Right cardiac atrium (tissue), 5 donors: ENCODE measurements at regions not wholly inside any gene's neighbourhood (a gene's known extent, or its start where the extent isn't known, plus 50 kb on each side); places are given as distances from the start of the nearest gene placed in this dataset.

Source experiments
- ATAC-seq, 2 donors: fragments of 200-7000 bp; cut with Tn5 transposase; one replicate each; pipeline versions ENCODE4 v1.8.0 to v1.9.1; 2020; ENCODE audit warnings: moderate library complexity in 2 of 2, mild to moderate bottlenecking in 1 of 2
- DNase-seq, 3 donors: peaks; one replicate each; pipeline ENCODE4 v3.0.0-alpha.2; 2020
- H3K27ac ChIP-seq: one replicate; pipeline ENCODE4 v1.5.1; 2013; ENCODE audit warnings: mild to moderate bottlenecking, low read length, control low read depth, moderate library complexity
- H3K27me3 ChIP-seq: one replicate; pipeline ENCODE4 v1.6.1; 2013; ENCODE audit not compliant: control insufficient read depth, insufficient read depth
- H3K4me1 ChIP-seq: one replicate; pipeline ENCODE4 v1.6.1; 2013; ENCODE audit warnings: low read length; ENCODE audit not compliant: control insufficient read depth, insufficient read depth
- H3K4me3 ChIP-seq: one replicate; pipeline ENCODE4 v1.5.1; 2013; ENCODE audit warnings: low read length, control low read depth
- H3K9me3 ChIP-seq: one replicate; pipeline ENCODE4 v1.6.1; 2013; ENCODE audit warnings: low read length; ENCODE audit not compliant: control insufficient read depth
- WGBS: extraction: QIAGEN DNeasy Blood & Tissue Kit; methylation state at CpG from one replicate; pipeline ENCODE4 v1.1.7; 2013; 5-methylcytosine and 5-hydroxymethylcytosine counted together
- intact Hi-C, 4 donors: fragments of 100-400 bp; cut with DNase I; formaldehyde crosslinking; loops; one replicate each; pipeline versions ENCODE4 v1.11.0 to v1.14.0; 2022 to 2023
- donor health status: healthy with polysubstance abuse.
- donor health status: DM: no; HTN: yes; CAD: no.
- donor health status: DM: no; HTN: no; CAD: no.
- donor health status: DM: no; HTN: yes; CAD: no; lungs with severe emphysema.
- donor health status: DM: yes; HTN: yes; CAD: no.

DNA sequence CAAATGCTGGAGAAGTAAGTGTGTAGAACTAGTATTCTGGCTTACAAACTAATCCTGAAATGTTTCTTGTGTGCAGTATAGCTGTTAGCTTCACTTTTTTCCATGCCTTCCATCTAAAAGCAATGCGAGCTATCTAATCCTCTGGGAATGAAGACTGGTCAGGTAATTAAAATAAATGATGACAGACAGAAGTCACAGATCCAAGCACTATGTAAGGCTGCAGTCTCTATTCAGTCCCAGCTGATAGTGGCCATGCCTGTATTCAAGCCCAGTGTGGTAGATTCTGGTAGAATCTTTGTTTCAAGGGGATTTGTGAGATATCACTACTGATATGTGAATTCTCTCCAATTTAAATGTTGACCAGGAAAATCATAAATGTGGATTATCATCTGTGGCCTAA is 637.2 kb downstream of the TMTC2 start:
- no peaks in the 10 kb centered on the region for H3K27me3 ChIP-seq
- WGBS: 0% methylated on average over 1 of the region's 1 CpG
- intact Hi-C loops: no loop called here
- H3K4me1 ChIP-seq: no peaks in the 10 kb centered on the region
- ATAC-seq: no peak
- H3K4me3 ChIP-seq: no peak overlapping the region
- no peaks in the 10 kb centered on the region for H3K9me3 ChIP-seq
- no peak for DNase-seq
- no peak overlapping the region for H3K27ac ChIP-seq

DNA sequence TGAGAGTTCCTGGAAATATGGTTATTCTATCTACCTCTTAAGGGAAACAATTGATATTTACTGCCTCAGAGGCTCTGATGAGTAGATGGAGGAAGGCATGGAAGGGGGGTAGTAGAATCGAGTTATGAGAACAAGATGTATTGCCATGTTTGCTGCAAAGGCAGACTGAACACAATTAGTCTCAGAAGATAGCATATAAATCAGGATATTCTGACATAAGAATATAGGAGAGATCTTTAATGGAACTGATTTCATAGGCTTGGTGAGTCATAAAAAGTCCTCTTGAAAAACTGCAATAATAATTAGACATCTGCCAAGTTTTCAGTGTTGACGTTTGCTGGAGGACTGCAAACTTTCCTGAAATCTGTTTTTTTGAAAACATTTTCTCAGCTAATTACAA is 636.1 kb downstream of the TMTC2 start:
- Histone ChIP-seq H3K27ac (no peak overlapping the region), H3K9me3 (no peaks in the 10 kb centered on the region), H3K4me3 (no peak overlapping the region), H3K4me1 (no peaks in the 10 kb centered on the region), H3K27me3 (no peaks in the 10 kb centered on the region)
- DNase-seq (no peak), ATAC-seq (no peak)
- WGBS: 58% methylated on average over 2 of the region's 2 CpGs
- intact Hi-C loops: no loop called here

DNA sequence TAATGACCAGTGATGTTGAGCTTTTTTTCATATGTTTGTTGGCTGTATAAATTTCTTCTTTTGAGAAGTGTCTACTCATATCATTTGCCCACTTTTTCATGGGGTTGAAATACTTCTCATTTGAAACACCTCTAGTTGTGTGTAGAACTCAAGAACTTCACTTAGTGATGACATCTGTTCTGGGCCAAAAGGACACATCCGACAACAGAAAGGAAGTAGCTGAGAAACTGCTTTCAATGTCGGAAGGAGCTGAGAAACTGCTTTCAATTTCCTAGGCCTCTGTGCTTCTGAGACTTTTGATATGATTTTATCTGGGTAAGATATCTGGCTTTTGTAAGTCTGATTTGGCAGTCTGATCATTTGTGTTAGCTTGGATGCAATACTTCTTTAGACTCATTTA is 635.3 kb downstream of the TMTC2 start:
- intact Hi-C loops: no loop called here
- ATAC-seq (no peak), DNase-seq (no peak)
- H3K9me3 ChIP-seq: no peaks in the 10 kb centered on the region
- 72% methylated on average over 2 of the region's 2 CpGs for WGBS
- no peak overlapping the region for H3K27ac ChIP-seq
- H3K27me3 ChIP-seq: no peaks in the 10 kb centered on the region
- H3K4me1 ChIP-seq: no peaks in the 10 kb centered on the region
- no peak overlapping the region for H3K4me3 ChIP-seq

DNA sequence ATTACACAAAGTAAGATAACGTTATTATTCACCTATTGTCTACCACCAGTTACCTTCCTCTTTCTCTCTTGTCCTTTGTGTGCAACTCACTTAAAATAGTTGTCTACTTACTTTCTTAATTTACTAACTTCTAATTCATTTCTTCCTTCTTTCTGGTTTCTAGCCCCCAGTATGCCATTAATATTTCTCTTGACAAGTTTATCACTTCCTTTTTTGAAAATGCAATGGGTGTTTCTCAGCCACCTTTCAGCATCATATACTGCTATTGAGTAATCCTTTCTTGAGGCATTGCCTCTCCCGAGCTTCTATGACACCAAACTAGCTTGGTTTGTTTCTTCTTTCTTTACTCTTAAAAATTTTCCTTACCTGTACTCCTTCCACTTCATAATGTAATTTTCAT is 633.6 kb downstream of the TMTC2 start:
- DNase-seq: no peak
- ATAC-seq: no peak
- H3K4me1 ChIP-seq: no peaks in the 10 kb centered on the region
- H3K9me3 ChIP-seq: no peaks in the 10 kb centered on the region
- 62% methylated on average over 2 of the region's 2 CpGs for WGBS
- intact Hi-C loops: no loop called here
- H3K4me3 ChIP-seq: no peak overlapping the region
- no peak overlapping the region for H3K27ac ChIP-seq
- H3K27me3 ChIP-seq: no peaks in the 10 kb centered on the region

DNA sequence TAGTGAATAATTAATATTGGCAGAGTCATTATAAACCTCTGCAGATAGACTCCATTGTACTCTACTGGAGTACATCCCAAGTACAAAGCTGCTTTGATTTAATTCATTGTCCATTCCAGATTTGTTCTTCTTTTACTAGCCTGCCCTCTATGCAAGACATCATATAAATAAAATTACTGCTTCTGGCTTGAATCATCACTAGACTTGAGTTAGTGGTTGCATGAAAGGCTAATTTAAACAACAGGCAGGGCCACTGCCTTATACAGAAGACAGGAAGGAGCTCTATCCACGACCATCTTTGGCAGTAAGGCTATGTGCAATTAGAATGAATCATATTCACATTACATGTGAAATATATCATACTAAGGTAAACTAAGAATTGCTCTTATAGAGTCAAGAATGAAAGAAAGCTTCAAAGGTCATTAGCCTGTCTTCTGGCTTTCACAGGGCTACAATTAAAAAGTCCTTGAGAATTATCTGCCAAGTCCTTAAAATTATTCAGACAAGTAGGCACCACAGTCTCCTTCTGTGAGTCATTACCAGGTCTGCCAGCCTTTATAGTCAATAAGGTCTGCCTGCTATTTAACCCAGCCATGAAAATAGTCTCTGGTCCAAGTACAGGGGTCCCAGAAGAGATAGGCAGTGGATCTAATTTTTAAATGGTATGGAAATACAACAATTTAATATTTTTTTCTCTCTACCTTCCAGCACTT is 631.8 kb downstream of the TMTC2 start:
- Histone ChIP-seq H3K27me3 (no peaks in the 10 kb centered on the region), H3K27ac (no peak overlapping the region), H3K9me3 (no peaks in the 10 kb centered on the region), H3K4me1 (no peaks in the 10 kb centered on the region), H3K4me3 (no peak overlapping the region)
- 28% methylated on average over 1 of the region's 1 CpG for WGBS
- intact Hi-C loops: no loop called here
- ATAC-seq (no peak), DNase-seq (no peak)

DNA sequence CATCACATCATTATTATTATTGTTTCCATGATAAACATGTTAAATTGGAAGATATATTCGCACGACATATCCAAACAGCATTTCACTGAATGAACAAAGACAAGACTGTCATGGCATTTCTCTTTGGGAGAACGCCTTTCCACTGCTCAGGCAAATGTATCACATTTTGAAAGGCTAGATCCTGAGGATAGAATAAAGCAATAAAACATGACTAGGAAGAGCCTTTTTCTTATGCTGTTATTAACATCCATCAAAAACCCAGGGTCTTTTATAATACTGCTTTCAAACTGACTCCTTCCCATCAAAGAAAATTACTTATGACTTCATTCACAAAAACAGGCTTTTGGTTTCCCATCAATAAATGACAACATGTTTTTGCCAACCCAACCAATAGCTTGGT is 630.9 kb downstream of the TMTC2 start:
- intact Hi-C loops: no loop called here
- no peaks in the 10 kb centered on the region for H3K27me3 ChIP-seq
- ATAC-seq (no peak), DNase-seq (no peak)
- H3K4me1 ChIP-seq: no peaks in the 10 kb centered on the region
- no peaks in the 10 kb centered on the region for H3K9me3 ChIP-seq
- 92% methylated on average over 3 of the region's 3 CpGs for WGBS
- no peak overlapping the region for H3K4me3 ChIP-seq
- no peak overlapping the region for H3K27ac ChIP-seq

DNA sequence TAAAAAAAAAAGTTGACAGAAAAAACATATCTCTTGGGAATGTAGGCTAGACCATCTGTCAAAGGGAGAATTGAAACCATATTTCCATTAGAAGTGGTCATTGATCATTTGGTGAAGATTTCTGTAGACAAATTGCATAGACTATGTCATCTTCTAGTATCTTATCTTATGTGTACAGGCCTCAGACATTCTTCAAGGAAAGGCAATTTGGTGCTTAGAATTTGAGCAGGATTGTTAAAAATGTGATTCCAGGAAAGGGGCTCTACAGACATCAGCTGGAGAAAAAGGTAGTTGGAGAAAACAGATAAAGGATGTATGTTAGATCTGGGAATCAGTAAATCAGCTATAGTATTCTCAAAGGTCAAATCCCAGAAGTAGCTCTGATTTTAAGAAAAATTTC is 627.1 kb downstream of the TMTC2 start:
- intact Hi-C loops: no loop called here
- H3K4me1 ChIP-seq: no peaks in the 10 kb centered on the region
- ATAC-seq: no peak

DNA sequence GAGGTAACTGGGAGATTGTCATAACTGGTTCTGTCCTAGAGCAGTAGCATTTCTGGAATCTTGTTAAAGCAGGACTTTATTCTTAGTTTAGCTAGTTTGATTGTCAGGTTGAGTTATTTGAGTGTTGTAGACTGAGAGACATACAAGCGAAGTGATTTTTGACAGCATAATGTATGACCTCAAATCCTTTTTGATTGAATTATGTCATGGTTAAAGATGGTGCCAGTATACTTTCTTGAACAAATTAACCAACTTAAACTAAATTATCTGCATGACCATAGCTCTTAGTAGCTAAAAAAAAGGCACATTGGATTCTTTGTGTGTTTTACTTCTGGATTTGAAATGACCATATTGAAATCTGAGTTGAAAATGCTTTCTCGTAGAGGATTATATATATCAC is 626.6 kb downstream of the TMTC2 start:
- H3K4me1 ChIP-seq: no peaks in the 10 kb centered on the region
- no peaks in the 10 kb centered on the region for H3K27me3 ChIP-seq
- intact Hi-C loops: no loop called here
- H3K9me3 ChIP-seq: no peaks in the 10 kb centered on the region
- DNase-seq: no peak
- no peak for ATAC-seq
- H3K4me3 ChIP-seq: no peak overlapping the region
- 88% methylated on average over 2 of the region's 2 CpGs for WGBS
- no peak overlapping the region for H3K27ac ChIP-seq

More for the DNA sequence above, 627.1 kb downstream of the TMTC2 start:
- no peak for DNase-seq
- Histone ChIP-seq H3K4me3 (no peak overlapping the region), H3K9me3 (no peaks in the 10 kb centered on the region), H3K27me3 (no peaks in the 10 kb centered on the region), H3K27ac (no peak overlapping the region)

DNA sequence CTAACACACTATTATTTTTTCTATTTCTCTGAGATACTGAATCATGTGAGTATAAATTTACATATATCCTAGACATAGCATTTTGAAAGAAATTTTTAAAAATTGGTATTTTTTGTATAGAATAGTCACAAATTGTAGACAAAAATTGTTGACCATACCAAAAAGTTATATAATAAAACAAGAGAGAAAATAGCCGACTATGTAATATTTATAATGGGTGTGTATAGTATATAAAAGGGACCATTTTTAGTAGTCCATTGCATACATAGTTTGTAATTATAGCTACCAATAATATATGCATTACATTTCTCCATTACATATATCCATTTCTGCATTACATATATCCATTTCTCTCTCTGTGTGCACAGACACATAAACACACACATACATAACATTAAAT is 590.2 kb downstream of the TMTC2 start:
- 94% methylated on average over 1 of the region's 1 CpG for WGBS
- Histone ChIP-seq H3K4me3 (no peak overlapping the region), H3K9me3 (no peaks in the 10 kb centered on the region), H3K27ac (no peak overlapping the region), H3K27me3 (no peaks in the 10 kb centered on the region), H3K4me1 (no peaks in the 10 kb centered on the region)
- intact Hi-C loops: no loop called here
- DNase-seq (no peak), ATAC-seq (no peak)

DNA sequence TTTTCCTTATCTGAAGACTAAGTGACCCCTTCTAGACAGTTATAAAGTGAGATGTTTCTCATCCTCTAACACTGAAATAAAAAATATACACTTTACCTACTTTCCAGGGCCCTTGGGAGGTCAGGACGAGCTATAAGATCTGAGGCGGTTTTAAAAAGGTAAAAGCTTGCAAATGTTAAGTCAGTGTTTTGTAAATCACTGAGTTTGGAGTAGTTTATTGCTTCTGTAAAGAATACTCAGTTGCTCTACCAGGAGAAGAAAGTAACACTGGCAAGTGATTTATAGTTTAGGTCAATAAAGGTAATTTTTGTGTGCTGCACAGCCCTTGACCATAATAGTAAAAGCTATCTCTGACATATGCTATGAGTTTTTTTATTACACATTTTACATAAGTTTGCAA is 584.5 kb downstream of the TMTC2 start:
- intact Hi-C loops: no loop called here
- WGBS: 69% methylated on average over 2 of the region's 2 CpGs

DNA sequence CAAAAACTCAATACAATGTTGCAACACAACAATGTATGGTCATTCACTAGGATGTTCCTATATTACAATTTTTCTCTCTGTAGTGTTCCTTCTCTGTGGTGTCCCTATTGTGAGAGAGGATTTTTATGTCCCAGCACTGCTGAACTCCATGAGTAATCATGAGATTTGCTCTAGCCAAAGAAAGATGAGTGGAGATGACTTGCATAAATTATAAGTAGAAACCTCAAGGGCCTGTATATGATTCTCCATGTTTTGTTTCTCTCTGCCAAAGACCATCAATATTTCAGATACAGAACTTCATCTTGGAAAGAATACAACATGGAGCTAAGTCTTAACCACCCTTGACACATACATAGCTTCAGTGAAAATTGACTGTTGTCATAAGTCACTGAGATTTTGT is 579.1 kb downstream of the TMTC2 start:
- Histone ChIP-seq H3K27me3 (no peaks in the 10 kb centered on the region), H3K27ac (no peak overlapping the region), H3K9me3 (no peaks in the 10 kb centered on the region), H3K4me3 (no peak overlapping the region), H3K4me1 (no peaks in the 10 kb centered on the region)
- ATAC-seq: no peak
- intact Hi-C loops: no loop called here
- no peak for DNase-seq

More for the DNA sequence above, 584.5 kb downstream of the TMTC2 start:
- no peak overlapping the region for H3K27ac ChIP-seq
- H3K9me3 ChIP-seq: no peaks in the 10 kb centered on the region
- ATAC-seq (no peak), DNase-seq (no peak)
- H3K4me3 ChIP-seq: no peak overlapping the region
- H3K4me1 ChIP-seq: no peaks in the 10 kb centered on the region
- H3K27me3 ChIP-seq: no peaks in the 10 kb centered on the region

DNA sequence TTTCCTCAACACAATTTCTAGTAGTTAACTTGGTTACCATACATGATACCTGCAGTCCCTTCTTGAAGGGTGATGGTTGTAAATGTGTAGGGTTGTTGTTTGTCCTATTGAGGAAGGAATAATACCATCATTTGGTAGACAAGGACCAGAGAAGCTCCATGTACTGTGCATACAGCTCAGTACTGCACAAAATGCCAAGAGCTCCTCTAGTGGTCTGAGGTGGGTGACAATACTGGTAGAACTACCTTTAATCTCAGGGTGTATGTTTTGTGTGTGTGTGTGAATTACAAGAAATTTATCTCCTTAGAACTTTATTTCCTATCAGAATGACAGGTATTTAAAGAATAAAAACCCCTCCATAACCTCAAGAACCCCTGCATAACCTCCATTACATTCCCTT is 575.3 kb downstream of the TMTC2 start:
- DNase-seq (no peak), ATAC-seq (no peak)
- intact Hi-C loops: no loop called here
- no peaks in the 10 kb centered on the region for H3K4me1 ChIP-seq
- H3K27me3 ChIP-seq: no peaks in the 10 kb centered on the region
- no peak overlapping the region for H3K27ac ChIP-seq
- H3K9me3 ChIP-seq: no peaks in the 10 kb centered on the region
- H3K4me3 ChIP-seq: no peak overlapping the region
